ENCODE measurements at regions not wholly inside any gene's neighbourhood (a gene's known extent, or its start where the extent isn't known, plus 50 kb on each side); places are given as distances from the start of the nearest gene placed in this dataset.

GRCh38 chr6:16901306-16901705 is 140.0 kb upstream of the ATXN1 start:
- TF ChIP-seq CTCF (IDR thresholded peaks at IDR 0.05) (no peak), POLR2A (IDR thresholded peaks at IDR 0.05) (no peak)

All from testis (tissue), 2 donors.